HCT116 (cell line): ENCODE measurements at regions not wholly inside any gene's neighbourhood (a gene's known extent, or its start where the extent isn't known, plus 50 kb on each side); places are given as distances from the start of the nearest gene placed in this dataset.

Experiments used
- ATAC-seq: fragments of 200-7000 bp; cut with Tn5 transposase; 2 replicates; pipeline ENCODE4 v1.9.1; 2020; ENCODE audit warnings: mild to moderate bottlenecking, moderate library complexity
- BruUV-seq: library from RNA; stranded (reverse); fragments of 400-500 nt; replicated peaks from 2 replicates; lab custom pipeline; 2021; lab: Mats Ljungman, UMichigan
- CTCF ChIA-PET: fragments of 300-600 bp; sonication (Branson Sonifier 250); formaldehyde crosslinking; loops from one replicate; lab custom pipeline; 2021; ENCODE audit warnings: antibody characterized with exemption; lab: Charles Lee
- POLR2A ChIA-PET: fragments of 300-600, 350-600 bp; sonication (Branson Sonifier 250); formaldehyde crosslinking; loops from one replicate; lab custom pipeline; 2021; ENCODE audit warnings: antibody characterized with exemption; lab: Charles Lee
- RAD21 ChIA-PET, 2 experiments: fragments of 300-600 bp; sonication (Branson Sonifier 250); formaldehyde crosslinking; loops; one replicate each; lab custom pipeline; 2023; ENCODE audit warnings: low total read pairs in 2 of 2; ENCODE audit not compliant: uncharacterized antibody in 2 of 2, unreplicated experiment in 2 of 2, low non-redundant PET in 1 of 2; lab: Charles Lee
- DNase-seq: peaks from one replicate; pipeline ENCODE4 v3.0.0-alpha.2; 2010; ENCODE audit warnings: low read depth, low spot score
- H2AFZ ChIP-seq: fragments of 200-600 bp; shearing (Covaris generic), sonication (generic); 2 replicates; pipeline ENCODE4 v1.6.1; 2017; ENCODE audit warnings: low read depth, mixed run types, mixed read lengths, antibody characterized with exemption, low read length; ENCODE audit not compliant: poor library complexity, severe bottlenecking
- H3K27ac ChIP-seq: 2 replicates; pipeline ENCODE4 v1.5.1; 2012; ENCODE audit warnings: low read depth, low read length
- H3K27me3 ChIP-seq: fragments of 200-600 bp; sonication (generic); 2 replicates; pipeline ENCODE4 v1.6.1; 2016; ENCODE audit warnings: mixed run types, low read length, mixed read lengths; ENCODE audit not compliant: insufficient read depth
- H3K36me3 ChIP-seq, 2 experiments: fragments of 200-500 bp in 1 of 2; fragments of 200-600 bp in 1 of 2; sonication (Bioruptor generic) in 1 of 2; sonication (generic) in 1 of 2; 2 replicates each; pipeline versions ENCODE4 v1.5.1 to v1.6.1; 2014 to 2016; ENCODE audit warnings: low read length in 2 of 2, inconsistent platforms in 1 of 2, mixed read lengths in 1 of 2, mixed run types in 1 of 2; ENCODE audit not compliant: insufficient read depth in 2 of 2, control insufficient read depth in 1 of 2
- H3K4me1 ChIP-seq, 2 experiments: fragments of 200-600 bp in 1 of 2; sonication (generic) in 1 of 2; 2 replicates each; pipeline versions ENCODE4 v1.5.1 to v1.6.1; 2012 to 2017; ENCODE audit warnings: low read length in 2 of 2, inconsistent platforms in 1 of 2, mild to moderate bottlenecking in 1 of 2, mixed read lengths in 1 of 2, mixed run types in 1 of 2, moderate library complexity in 1 of 2; ENCODE audit not compliant: insufficient read depth in 2 of 2, control insufficient read depth in 1 of 2
- H3K4me2 ChIP-seq: fragments of 200-600 bp; sonication (generic); 2 replicates; pipeline ENCODE4 v1.6.1; 2017; ENCODE audit warnings: mixed run types, low read length, mixed read lengths
- H3K4me3 ChIP-seq, 2 experiments: fragments of 200-600 bp in 1 of 2; sonication (generic) in 1 of 2; replicated peaks in 1 of 2; 2 replicates each; pipeline ENCODE4 v1.5.1; 2011 to 2016; ENCODE audit warnings: low read length in 2 of 2, control low read depth in 1 of 2, low read depth in 1 of 2, mild to moderate bottlenecking in 1 of 2, mixed read lengths in 1 of 2, mixed run types in 1 of 2
- H3K79me2 ChIP-seq: fragments of 200-600 bp; sonication (generic); 2 replicates; pipeline ENCODE4 v1.6.1; 2017; ENCODE audit warnings: mild to moderate bottlenecking, mixed run types, low read length, moderate library complexity, mixed read lengths; ENCODE audit not compliant: insufficient read depth
- H3K9ac ChIP-seq: fragments of 200-600 bp; sonication (generic); 2 replicates; pipeline ENCODE4 v1.6.1; 2016; ENCODE audit warnings: low read length, mixed read lengths
- H3K9me2 ChIP-seq: fragments of 200-600 bp; sonication (generic), shearing (Covaris generic); 2 replicates; pipeline ENCODE4 v1.6.1; 2017; ENCODE audit warnings: mixed run types, mild to moderate bottlenecking, moderate library complexity; ENCODE audit not compliant: insufficient read depth
- H3K9me3 ChIP-seq, 2 experiments: fragments of 200-500 bp in 1 of 2; fragments of 200-600 bp in 1 of 2; sonication (Bioruptor generic) in 1 of 2; sonication (generic) in 1 of 2; 2 replicates each; pipeline ENCODE4 v1.6.1; 2014 to 2017; ENCODE audit warnings: low read length in 2 of 2, mixed read lengths in 2 of 2, inconsistent platforms in 1 of 2, low read depth in 1 of 2, mild to moderate bottlenecking in 1 of 2, mixed run types in 1 of 2, moderate library complexity in 1 of 2; ENCODE audit not compliant: control insufficient read depth in 1 of 2, insufficient read depth in 1 of 2
- H4K20me1 ChIP-seq: fragments of 200-600 bp; sonication (generic), shearing (Covaris generic); 2 replicates; pipeline ENCODE4 v1.6.1; 2017; ENCODE audit warnings: mixed run types, mild to moderate bottlenecking, moderate library complexity; ENCODE audit not compliant: insufficient read depth
- CBX3 ChIP-seq: IDR thresholded peaks from 2 replicates; pipeline ENCODE4 v1.6.1; 2012; ENCODE audit warnings: low read depth
- EZH2 ChIP-seq: fragments of 200-600 bp; sonication (generic); IDR thresholded peaks from 2 replicates; pipeline ENCODE4 v1.6.1; 2017; ENCODE audit warnings: antibody characterized with exemption, mixed run types
- FOSL1 ChIP-seq: IDR thresholded peaks from 2 replicates; pipeline ENCODE4 v1.6.1; 2012; ENCODE audit warnings: low read depth
- JUND ChIP-seq: IDR thresholded peaks from 2 replicates; pipeline ENCODE4 v1.6.1; 2012
- POLR2A ChIP-seq: IDR thresholded peaks from 2 replicates; pipeline ENCODE4 v1.7.0; 2011; ENCODE audit warnings: borderline replicate concordance; ENCODE audit not compliant: insufficient read depth, insufficient read length; ENCODE audit errors: extremely low read depth
- RAD21 ChIP-seq: IDR thresholded peaks from 2 replicates; pipeline ENCODE4 v1.6.1; 2012; ENCODE audit warnings: low read depth, mild to moderate bottlenecking
- SIN3A ChIP-seq: IDR thresholded peaks from 2 replicates; pipeline ENCODE4 v1.6.1; 2012; ENCODE audit warnings: low read depth
- SP1 ChIP-seq: IDR thresholded peaks from 2 replicates; pipeline ENCODE4 v1.6.1; 2012; ENCODE audit warnings: low read depth
- SRF ChIP-seq: IDR thresholded peaks from 2 replicates; pipeline ENCODE4 v1.6.1; 2012; ENCODE audit warnings: low read depth
- TCF7L2 ChIP-seq: IDR thresholded peaks from 2 replicates; pipeline ENCODE4 v1.7.0; 2011; ENCODE audit warnings: borderline replicate concordance, inconsistent platforms; ENCODE audit not compliant: insufficient read depth, insufficient read length; ENCODE audit errors: extremely low read depth
- ZBTB33 ChIP-seq: IDR thresholded peaks from 2 replicates; pipeline ENCODE4 v1.6.1; 2011; ENCODE audit warnings: mild to moderate bottlenecking, low read length, moderate library complexity; ENCODE audit not compliant: insufficient replicate concordance; ENCODE audit errors: extremely low read depth
- intact Hi-C: fragments of 100-400 bp; cut with micrococcal nuclease; formaldehyde crosslinking; loops from 2 replicates; pipeline ENCODE4 v1.10.0; 2022
- TF ChIP-seq, protein P1 (sequence below): IDR thresholded peaks from 2 replicates; pipeline ENCODE4 v1.6.1; 2012; ENCODE audit warnings: low read depth

- H3K36me3 ChIP-seq = no peaks in the 10 kb centered on the region
- no peaks in the 10 kb centered on the region for H4K20me1 ChIP-seq
- no peak overlapping the region for H3K4me2 ChIP-seq
Measured at GRCh38 chr3:5358911-5359310, 171.4 kb downstream of the EDEM1 start.

DNA sequence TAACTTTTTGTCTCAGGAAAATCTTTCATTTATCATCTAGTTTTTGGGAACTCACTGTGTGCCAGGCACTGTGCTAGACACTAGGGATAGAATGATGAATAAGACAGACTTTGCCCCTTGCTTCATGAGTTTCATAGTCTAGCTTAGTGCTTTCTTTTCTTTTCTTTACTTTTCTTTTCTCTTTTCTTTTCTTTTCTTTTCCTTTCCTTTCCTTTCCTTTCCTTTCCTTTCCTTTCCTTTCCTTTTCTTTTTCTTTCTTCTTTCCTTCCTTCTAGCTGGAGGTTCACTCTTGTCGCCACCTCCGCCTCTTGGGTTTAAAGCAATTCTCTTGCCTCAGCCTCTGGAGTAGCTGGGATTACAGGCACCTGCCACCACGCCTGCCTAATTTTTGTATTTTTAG lies 172.9 kb downstream of the EDEM1 start:
- Histone ChIP-seq H3K27me3 (no peaks in the 10 kb centered on the region), H2AFZ (no peak overlapping the region), H3K9me3 (no peaks in the 10 kb centered on the region), H3K27ac (no peak overlapping the region), H3K4me2 (no peak overlapping the region), H3K9ac (no peak overlapping the region), H3K4me3 (no peak overlapping the region), H3K4me1 (no peaks in the 10 kb centered on the region), H4K20me1 (no peaks in the 10 kb centered on the region), H3K36me3 (no peaks in the 10 kb centered on the region), H3K9me2 (no peaks in the 10 kb centered on the region), H3K79me2 (no peaks in the 10 kb centered on the region)
- BruUV-seq = no TSS peak
- no peak for TF ChIP-seq RAD21
- TF ChIP-seq SIN3A = no peak
- TF ChIP-seq SRF = no peak
- no peak for TF ChIP-seq CBX3
- no peak for TF ChIP-seq ZBTB33
- TF ChIP-seq FOSL1 = no peak
- no peak for TF ChIP-seq JUND
- TF ChIP-seq, protein P1, sequence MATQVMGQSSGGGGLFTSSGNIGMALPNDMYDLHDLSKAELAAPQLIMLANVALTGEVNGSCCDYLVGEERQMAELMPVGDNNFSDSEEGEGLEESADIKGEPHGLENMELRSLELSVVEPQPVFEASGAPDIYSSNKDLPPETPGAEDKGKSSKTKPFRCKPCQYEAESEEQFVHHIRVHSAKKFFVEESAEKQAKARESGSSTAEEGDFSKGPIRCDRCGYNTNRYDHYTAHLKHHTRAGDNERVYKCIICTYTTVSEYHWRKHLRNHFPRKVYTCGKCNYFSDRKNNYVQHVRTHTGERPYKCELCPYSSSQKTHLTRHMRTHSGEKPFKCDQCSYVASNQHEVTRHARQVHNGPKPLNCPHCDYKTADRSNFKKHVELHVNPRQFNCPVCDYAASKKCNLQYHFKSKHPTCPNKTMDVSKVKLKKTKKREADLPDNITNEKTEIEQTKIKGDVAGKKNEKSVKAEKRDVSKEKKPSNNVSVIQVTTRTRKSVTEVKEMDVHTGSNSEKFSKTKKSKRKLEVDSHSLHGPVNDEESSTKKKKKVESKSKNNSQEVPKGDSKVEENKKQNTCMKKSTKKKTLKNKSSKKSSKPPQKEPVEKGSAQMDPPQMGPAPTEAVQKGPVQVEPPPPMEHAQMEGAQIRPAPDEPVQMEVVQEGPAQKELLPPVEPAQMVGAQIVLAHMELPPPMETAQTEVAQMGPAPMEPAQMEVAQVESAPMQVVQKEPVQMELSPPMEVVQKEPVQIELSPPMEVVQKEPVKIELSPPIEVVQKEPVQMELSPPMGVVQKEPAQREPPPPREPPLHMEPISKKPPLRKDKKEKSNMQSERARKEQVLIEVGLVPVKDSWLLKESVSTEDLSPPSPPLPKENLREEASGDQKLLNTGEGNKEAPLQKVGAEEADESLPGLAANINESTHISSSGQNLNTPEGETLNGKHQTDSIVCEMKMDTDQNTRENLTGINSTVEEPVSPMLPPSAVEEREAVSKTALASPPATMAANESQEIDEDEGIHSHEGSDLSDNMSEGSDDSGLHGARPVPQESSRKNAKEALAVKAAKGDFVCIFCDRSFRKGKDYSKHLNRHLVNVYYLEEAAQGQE = no peak
- TF ChIP-seq EZH2 = no peak
- CTCF ChIA-PET = no interaction called here
- ATAC-seq (no peak), DNase-seq (no peak)
- RAD21 ChIA-PET = no interaction called here
- POLR2A ChIA-PET = no interaction called here
- intact Hi-C loops = no loop called here

More at GRCh38 chr3:5358911-5359310, 171.4 kb downstream of the EDEM1 start:
- BruUV-seq = no TSS peak
- ChIA-PET CTCF (no interaction called here), RAD21 (no interaction called here), POLR2A (no interaction called here)
- Histone ChIP-seq H2AFZ (no peak overlapping the region), H3K4me1 (no peaks in the 10 kb centered on the region), H3K4me3 (no peak overlapping the region), H3K9me3 (no peaks in the 10 kb centered on the region), H3K27ac (no peak overlapping the region), H3K9me2 (no peaks in the 10 kb centered on the region), H3K27me3 (no peaks in the 10 kb centered on the region), H3K79me2 (no peaks in the 10 kb centered on the region), H3K9ac (no peak overlapping the region)
- TF ChIP-seq POLR2A = no peak
- no peak for TF ChIP-seq SP1
- TF ChIP-seq TCF7L2 = no peak
- intact Hi-C loops = no loop called here
- no peak for ATAC-seq
- no peak for DNase-seq
